ENCODE measurements at regions not wholly inside any gene's neighbourhood (a gene's known extent, or its start where the extent isn't known, plus 50 kb on each side); places are given as distances from the start of the nearest gene placed in this dataset.

DNA sequence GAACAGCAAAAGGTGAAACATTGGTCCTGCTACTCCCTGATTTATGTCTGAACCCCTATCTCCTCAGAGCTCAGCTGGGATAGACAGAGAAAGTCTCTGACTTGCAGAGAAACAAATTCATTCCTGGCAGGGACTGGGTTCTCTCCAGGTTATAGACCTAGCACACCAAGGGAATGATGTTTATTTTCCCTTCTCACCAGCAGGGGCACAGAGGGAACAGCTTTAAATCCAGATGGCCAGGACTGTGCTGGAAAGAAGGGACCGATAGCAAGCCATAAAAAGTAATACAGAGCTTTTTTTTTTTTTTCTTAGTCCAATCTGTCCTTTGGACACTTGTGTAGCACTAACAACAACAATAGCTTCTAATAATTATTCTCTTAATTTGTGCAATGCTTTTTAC lies 141.1 kb upstream of the C9orf72 start:
- TF ChIP-seq ZNF571 (tag by site-specific recombination; IDR thresholded peaks at IDR 0.05): no peak
- no peak for TF ChIP-seq SP2 (tag by site-specific recombination; IDR thresholded peaks at IDR 0.05)
- TF ChIP-seq ZNF274 (IDR thresholded peaks at IDR 0.05; ENCODE audit: low read length): no peak
- no peak for TF ChIP-seq ZNF274 (tag by site-specific recombination; IDR thresholded peaks at IDR 0.05; ENCODE audit: borderline replicate concordance)
- no peak for TF ChIP-seq ZNF629 (tag by site-specific recombination; IDR thresholded peaks at IDR 0.05)

Measured in HEK293 (cell line).